H1 (cell line): ENCODE measurements at regions not wholly inside any gene's neighbourhood (a gene's known extent, or its start where the extent isn't known, plus 50 kb on each side); places are given as distances from the start of the nearest gene placed in this dataset.

Source experiments
- CHD1 ChIP-seq: IDR thresholded peaks from 2 replicates; pipeline ENCODE4 v1.6.1; 2012; ENCODE audit warnings: low read depth, low read length, improper control_type of control experiment
- EZH2 ChIP-seq: fragments of 200-600 bp; sonication (generic); IDR thresholded peaks from 2 replicates; pipeline ENCODE4 v1.7.1; 2012; ENCODE audit warnings: low read depth, mild to moderate bottlenecking, moderate library complexity, low read length, inconsistent platforms; ENCODE audit not compliant: severe bottlenecking
- KDM4A ChIP-seq: IDR thresholded peaks from one replicate; pipeline ENCODE4 v1.7.1; 2012; ENCODE audit warnings: low read depth, mild to moderate bottlenecking, moderate library complexity, low read length, inconsistent platforms; ENCODE audit not compliant: severe bottlenecking
- RNF2 ChIP-seq: fragments of 200-900, 300-1000 bp; sonication (generic); IDR thresholded peaks from 2 replicates; pipeline ENCODE4 v1.7.1; 2016; ENCODE audit warnings: borderline replicate concordance, low read depth, mild to moderate bottlenecking, antibody characterized with exemption, low read length; ENCODE audit not compliant: poor library complexity, severe bottlenecking; ENCODE audit errors: missing control alignments

DNA sequence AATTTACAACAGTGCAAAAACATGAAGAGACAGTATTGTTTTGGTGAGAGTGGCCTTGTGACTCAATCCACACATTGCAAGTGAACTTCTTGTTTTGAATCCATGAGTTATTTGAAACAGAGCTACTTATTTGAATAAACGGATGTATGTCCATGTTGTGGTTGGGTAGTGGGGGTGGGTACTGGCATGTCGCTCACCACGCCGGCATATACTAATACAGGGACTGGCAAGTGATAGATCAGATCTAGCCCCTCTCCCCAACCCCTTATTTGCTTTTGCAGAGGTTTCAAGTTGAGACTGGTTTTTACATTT, 83.8 kb downstream of the EDEM1 start (continued):
- TF ChIP-seq RNF2: no peak
- TF ChIP-seq EZH2: no peak
- TF ChIP-seq CHD1: no peak
- no peak for TF ChIP-seq KDM4A
